Anterior cingulate cortex (tissue), 58 donors: ENCODE measurements at regions not wholly inside any gene's neighbourhood (a gene's known extent, or its start where the extent isn't known, plus 50 kb on each side); places are given as distances from the start of the nearest gene placed in this dataset.

Source experiments
- DNase-seq, 58 donors: peaks; one replicate each; lab custom pipeline; 2025; lab: John Stamatoyannopoulos, UW

GRCh38 chr7:41834805-41835694 is 132.2 kb upstream of the INHBA start:
- DNase-seq = peak in 1 of 58 donors; percentile 6

- no peak for DNase-seq
These were observed 130.1 kb upstream of the INHBA start for GRCh38 chr7:41832941-41833340.

- no peak for DNase-seq
These were observed 127.4 kb upstream of the INHBA start for GRCh38 chr7:41830271-41830670.

- DNase-seq = no peak
These were observed 126.0 kb upstream of the INHBA start for GRCh38 chr7:41828911-41829310.

- no peak for DNase-seq
These were observed 123.8 kb upstream of the INHBA start for GRCh38 chr7:41826641-41827040.

- no peak for DNase-seq
These were observed 123.1 kb upstream of the INHBA start for GRCh38 chr7:41825927-41826480.

- DNase-seq = no peak
These were observed 121.4 kb upstream of the INHBA start for GRCh38 chr7:41824284-41824683.

GRCh38 chr7:41822259-41822817 is 119.4 kb upstream of the INHBA start:
- DNase-seq = no peak

- no peak for DNase-seq
These were observed 118.8 kb upstream of the INHBA start for GRCh38 chr7:41821521-41822213.

GRCh38 chr7:41820111-41820671 is 117.3 kb upstream of the INHBA start:
- no peak for DNase-seq

GRCh38 chr7:41819645-41820044 is 116.8 kb upstream of the INHBA start:
- DNase-seq = no peak

GRCh38 chr7:41818765-41819398 is 116.0 kb upstream of the INHBA start:
- no peak for DNase-seq

- no peak for DNase-seq
These were observed 114.5 kb upstream of the INHBA start for GRCh38 chr7:41817386-41817785.

- peak in 12 of 58 donors; percentile 1 to 29 (median 7) for DNase-seq
These were observed 113.2 kb upstream of the INHBA start for GRCh38 chr7:41816111-41816510.

GRCh38 chr7:41814888-41815287 is 112.0 kb upstream of the INHBA start:
- DNase-seq = no peak

GRCh38 chr7:41813286-41813685 is 110.4 kb upstream of the INHBA start:
- no peak for DNase-seq

- no peak for DNase-seq
These were observed 109.1 kb upstream of the INHBA start for GRCh38 chr7:41811941-41812340.

- no peak for DNase-seq
These were observed 107.2 kb upstream of the INHBA start for GRCh38 chr7:41809940-41810576.

GRCh38 chr7:41809529-41809939 is 106.6 kb upstream of the INHBA start:
- no peak for DNase-seq

GRCh38 chr7:41809116-41809515 is 106.2 kb upstream of the INHBA start:
- no peak for DNase-seq
